SK-N-SH (cell line): ENCODE measurements at regions not wholly inside any gene's neighbourhood (a gene's known extent, or its start where the extent isn't known, plus 50 kb on each side); places are given as distances from the start of the nearest gene placed in this dataset.
A peak's percentile ranks its signal among the peaks of the same experiment; 100 is the strongest.

ENCODE experiments used
- CTCF ChIA-PET: fragments of 300-600, 350-600 bp; formaldehyde crosslinking; extraction: SDS; loops from one replicate; lab custom pipeline; 2021; lab: Yijun Ruan, JAX
- POLR2A ChIA-PET: fragments of 350-600 bp; sonication (Branson Sonifier 250); formaldehyde crosslinking; extraction: SDS; loops from one replicate; lab custom pipeline; 2020; ENCODE audit warnings: antibody characterized with exemption, inconsistent platforms; lab: Yijun Ruan, JAX
- DNase-seq: peaks from one replicate; pipeline ENCODE4 v3.0.0; 2012
- H2AFZ ChIP-seq: fragments of 200-600 bp; sonication (generic); 2 replicates; pipeline ENCODE4 v1.8.1; 2016; ENCODE audit warnings: antibody characterized with exemption, mild to moderate bottlenecking, low read depth
- H3F3A ChIP-seq: fragments of 200-600 bp; sonication (generic); replicated peaks from 2 replicates; pipeline ENCODE3; 2016; ENCODE audit warnings: antibody characterized with exemption, mild to moderate bottlenecking; ENCODE audit not compliant: insufficient read depth
- H3K27ac ChIP-seq, 2 experiments: fragments of 200-500 bp in 1 of 2; fragments of 200-600 bp in 1 of 2; sonication (Bioruptor generic) in 1 of 2; sonication (generic), shearing (Covaris generic) in 1 of 2; 2 replicates each; pipeline versions ENCODE4 v1.5.1 to v1.6.1; 2014 to 2016; ENCODE audit warnings: low read depth in 2 of 2, inconsistent platforms in 1 of 2, low read length in 1 of 2, mild to moderate bottlenecking in 1 of 2, mixed read lengths in 1 of 2
- H3K27me3 ChIP-seq: fragments of 200-600 bp; sonication (generic), shearing (Covaris generic); 2 replicates; pipeline ENCODE4 v1.6.1; 2016; ENCODE audit warnings: mixed run types; ENCODE audit not compliant: insufficient read depth
- H3K36me3 ChIP-seq, 2 experiments: fragments of 200-500 bp in 1 of 2; fragments of 200-600 bp in 1 of 2; sonication (Bioruptor generic) in 1 of 2; sonication (generic) in 1 of 2; replicated peaks in 1 of 2; 2 replicates each; pipeline versions ENCODE3 to v1.5.1; 2014 to 2016; ENCODE audit warnings: low read length in 1 of 2, mild to moderate bottlenecking in 1 of 2; ENCODE audit not compliant: insufficient read depth in 2 of 2, control insufficient read depth in 1 of 2
- H3K4me1 ChIP-seq, 2 experiments: fragments of 200-500 bp in 1 of 2; fragments of 200-600 bp in 1 of 2; sonication (Bioruptor generic) in 1 of 2; sonication (generic), shearing (Covaris generic) in 1 of 2; 2 replicates each; pipeline versions ENCODE4 v1.5.1 to v1.6.1; 2014 to 2016; ENCODE audit warnings: low read depth in 1 of 2, low read length in 1 of 2, mixed run types in 1 of 2; ENCODE audit not compliant: insufficient read depth in 2 of 2, control insufficient read depth in 1 of 2
- H3K4me2 ChIP-seq: fragments of 200-600 bp; sonication (generic), shearing (Covaris generic); 2 replicates; pipeline ENCODE4 v1.6.1; 2017; ENCODE audit warnings: mixed run types
- H3K4me3 ChIP-seq, 2 experiments: fragments of 200-500 bp in 1 of 2; fragments of 200-600 bp in 1 of 2; sonication (Bioruptor generic) in 1 of 2; sonication (generic), shearing (Covaris generic) in 1 of 2; 2 replicates each; pipeline versions ENCODE4 v1.5.1 to v1.8.1; 2014 to 2016; ENCODE audit warnings: low read depth in 2 of 2, inconsistent platforms in 1 of 2, low read length in 1 of 2, mild to moderate bottlenecking in 1 of 2, mixed read lengths in 1 of 2, moderate library complexity in 1 of 2
- H3K79me2 ChIP-seq: fragments of 200-600 bp; sonication (generic); 2 replicates; pipeline ENCODE4 v1.8.1; 2017; ENCODE audit warnings: mild to moderate bottlenecking; ENCODE audit not compliant: insufficient read depth
- H3K9ac ChIP-seq: fragments of 200-600 bp; sonication (generic); 2 replicates; pipeline ENCODE4 v1.6.1; 2017; ENCODE audit warnings: mixed run types
- H3K9me2 ChIP-seq: fragments of 200-600 bp; sonication (generic); 2 replicates; pipeline ENCODE4 v1.6.1; 2017; ENCODE audit warnings: mixed run types
- H3K9me3 ChIP-seq: fragments of 200-600 bp; sonication (generic); 2 replicates; pipeline ENCODE4 v1.6.1; 2017; ENCODE audit warnings: mixed run types, mild to moderate bottlenecking, moderate library complexity
- H4K20me1 ChIP-seq: fragments of 200-600 bp; sonication (generic); 2 replicates; pipeline ENCODE4 v1.6.1; 2017; ENCODE audit warnings: mild to moderate bottlenecking, mixed run types; ENCODE audit not compliant: insufficient read depth
- CHD2 ChIP-seq: fragments of 150-350 bp; IDR thresholded peaks from 2 replicates; pipeline ENCODE4 v1.6.1; 2018; ENCODE audit warnings: low read length; ENCODE audit not compliant: partially characterized antibody
- ELF1 ChIP-seq: IDR thresholded peaks from 2 replicates; pipeline ENCODE4 v1.4.0; 2012
- EP300 ChIP-seq, 2 experiments: IDR thresholded peaks; 2 replicates each; pipeline versions ENCODE4 v1.4.0 to v1.6.1; 2012; ENCODE audit warnings: borderline replicate concordance in 1 of 2, low read depth in 1 of 2, low read length in 1 of 2
- EZH2phosphoT487 ChIP-seq: fragments of 200-600 bp; sonication (generic); IDR thresholded peaks from 2 replicates; pipeline ENCODE4 v1.6.1; 2017; ENCODE audit warnings: low read depth, mixed run types, mild to moderate bottlenecking, antibody characterized with exemption, moderate library complexity, borderline replicate concordance
- FOSL2 ChIP-seq: IDR thresholded peaks from 2 replicates; pipeline ENCODE4 v1.4.0; 2012; ENCODE audit warnings: low read depth, mild to moderate bottlenecking, moderate library complexity, borderline replicate concordance
- FOXJ3 ChIP-seq: sonication (generic); formaldehyde crosslinking; IDR thresholded peaks from 2 replicates; pipeline ENCODE4 v1.5.1; 2020; ENCODE audit warnings: mild to moderate bottlenecking, missing genetic modification reagents
- FOXM1 ChIP-seq: IDR thresholded peaks from 2 replicates; pipeline ENCODE4 v1.4.0; 2012; ENCODE audit warnings: low read depth, mild to moderate bottlenecking
- GABPA ChIP-seq: IDR thresholded peaks from 2 replicates; pipeline ENCODE4 v1.4.0; 2012; ENCODE audit warnings: low read depth, mild to moderate bottlenecking
- GATA2 ChIP-seq: sonication (generic); formaldehyde crosslinking; IDR thresholded peaks from 2 replicates; pipeline ENCODE4 v1.5.0; 2020; ENCODE audit warnings: mild to moderate bottlenecking, missing genetic modification reagents
- IRF3 ChIP-seq: fragments of 150-350 bp; IDR thresholded peaks from 2 replicates; pipeline ENCODE4 v1.6.1; 2016; ENCODE audit warnings: mild to moderate bottlenecking, low read depth, low read length
- JUND ChIP-seq: IDR thresholded peaks from 2 replicates; pipeline ENCODE4 v1.4.0; 2012
- MXI1 ChIP-seq: IDR thresholded peaks from 2 replicates; pipeline ENCODE4 v1.6.1; 2012; ENCODE audit warnings: mild to moderate bottlenecking, low read depth, low read length, improper control_type of control experiment
- NFIC ChIP-seq: IDR thresholded peaks from 2 replicates; pipeline ENCODE4 v1.4.0; 2012; ENCODE audit warnings: borderline replicate concordance
- NRF1 ChIP-seq: IDR thresholded peaks from 2 replicates; pipeline ENCODE4 v1.6.1; 2012; ENCODE audit warnings: low read depth, mild to moderate bottlenecking, low read length
- PBX3 ChIP-seq: IDR thresholded peaks from 2 replicates; pipeline ENCODE4; 2012
- RFX5 ChIP-seq: IDR thresholded peaks from 2 replicates; pipeline ENCODE4 v1.6.1; 2012; ENCODE audit warnings: mild to moderate bottlenecking, improper control_type of control experiment, low read length
- RXRA ChIP-seq: IDR thresholded peaks from 2 replicates; pipeline ENCODE4 v1.4.0; 2012; ENCODE audit warnings: low read depth, mild to moderate bottlenecking, borderline replicate concordance
- SIN3A ChIP-seq: IDR thresholded peaks from 2 replicates; pipeline ENCODE4 v1.6.1; 2012; ENCODE audit warnings: low read depth, mild to moderate bottlenecking, low read length, moderate library complexity, borderline replicate concordance
- SMC3 ChIP-seq: IDR thresholded peaks from 2 replicates; pipeline ENCODE4 v1.6.1; 2012; ENCODE audit warnings: low read depth, low read length, improper control_type of control experiment
- TAF1 ChIP-seq: IDR thresholded peaks from 2 replicates; pipeline ENCODE4 v1.6.1; 2012; ENCODE audit warnings: low read depth, mild to moderate bottlenecking, low read length, moderate library complexity, borderline replicate concordance
- TEAD4 ChIP-seq: IDR thresholded peaks from 2 replicates; pipeline ENCODE4 v1.4.0; 2012; ENCODE audit warnings: mild to moderate bottlenecking, borderline replicate concordance; ENCODE audit not compliant: insufficient read depth
- USF2 ChIP-seq: fragments of 150-350 bp; IDR thresholded peaks from 2 replicates; pipeline ENCODE4 v1.6.1; 2017; ENCODE audit warnings: antibody characterized with exemption, low read length, low read depth, borderline replicate concordance
- YY1 ChIP-seq: IDR thresholded peaks from 2 replicates; pipeline ENCODE4 v1.4.0; 2012; ENCODE audit warnings: low read depth, mild to moderate bottlenecking
- ZBTB33 ChIP-seq: IDR thresholded peaks from 2 replicates; pipeline ENCODE4 v1.4.0; 2012; ENCODE audit warnings: low read depth, borderline replicate concordance
- WGBS: methylation state at CpG from one replicate; pipeline ENCODE4 v1.1.6; 2017; ENCODE audit warnings: low lambda C conversion rate; 5-methylcytosine and 5-hydroxymethylcytosine counted together

GRCh38 chr12:67455236-67455635 lies 186.1 kb downstream of the CAND1 start:
- Histone ChIP-seq H3K9me3 (no peaks in the 10 kb centered on the region), H3K4me1 (peaks cover 9 to 16% of the 10 kb centered on the region in 2 experiments; a peak in 3 of 4 replicates), H3K36me3 (no peaks in the 10 kb centered on the region), H3K27ac (no peak overlapping the region)
- POLR2A ChIA-PET = no interaction called here
- CTCF ChIA-PET = interaction anchor here (0.7 kb wide), 1 partner anchor 1159 kb away, joined by 3 read pairs; no protein-coding TSS in a partner anchor
- no peak for TF ChIP-seq EZH2phosphoT487
- TF ChIP-seq, all 33 proteins: peak for 0
- no peak overlapping the region for H3K4me2 ChIP-seq
- no peak overlapping the region for H3K4me3 ChIP-seq
- H3K9ac ChIP-seq = no peak overlapping the region
- peaks cover 13% of the 10 kb centered on the region for H3F3A ChIP-seq
- WGBS = 87% methylated on average over 6 of the region's 6 CpGs
- H3K9me2 ChIP-seq = no peaks in the 10 kb centered on the region
- no peaks in the 10 kb centered on the region for H4K20me1 ChIP-seq
- no peaks in the 10 kb centered on the region for H3K27me3 ChIP-seq
- no peaks in the 10 kb centered on the region for H3K79me2 ChIP-seq
- H2AFZ ChIP-seq = no peak overlapping the region
- DNase-seq = no peak

- Histone ChIP-seq H3K4me2 (peak overlapping the region; percentile 29; the same call in 1 of the 2 replicates), H4K20me1 (no peaks in the 10 kb centered on the region), H3K27me3 (no peaks in the 10 kb centered on the region), H2AFZ (no peak overlapping the region), H3F3A (peaks cover 13% of the 10 kb centered on the region), H3K27ac (no peak overlapping the region; a peak in 1 of 4 replicates), H3K36me3 (no peaks in the 10 kb centered on the region), H3K4me3 (no peak overlapping the region; a peak in 1 of 4 replicates), H3K79me2 (no peaks in the 10 kb centered on the region), H3K4me1 (peaks cover 9% of the 10 kb centered on the region in 2 experiments; a peak in 3 of 4 replicates), H3K9me3 (no peaks in the 10 kb centered on the region), H3K9ac (no peak overlapping the region), H3K9me2 (no peaks in the 10 kb centered on the region)
- 5% methylated on average over 3 of the region's 3 CpGs for WGBS
- POLR2A ChIA-PET = no interaction called here
- DNase-seq = peak; percentile 18
- CTCF ChIA-PET = interaction anchor here (1.5 kb wide), 1 partner anchor 15 kb away, joined by 6 read pairs; no protein-coding TSS in a partner anchor
- TF ChIP-seq NRF1 (no peak), PBX3 (peak; percentile 65), JUND (peak; percentile 35; the same call in 1 of the 2 replicates), SIN3A (peak; percentile 61; the same call in 1 of the 2 replicates), EP300 (IDR thresholded peaks at IDR 0.05; ENCODE audit: borderline replicate concordance in 1 of 2, low read depth in 1 of 2, low read length in 1 of 2) (peak in 1 of 2 experiments; percentile 19; a peak in 3 of 4 replicates), GABPA (no peak), NFIC (peak; percentile 94), SMC3 (no peak), GATA2 (CRISPR knock-in tag) (no peak), RXRA (peak; percentile 50; the same call in 1 of the 2 replicates), FOXJ3 (CRISPR knock-in tag) (no peak), CHD2 (peak; percentile 17), MXI1 (no peak), EZH2phosphoT487 (no peak), TAF1 (no peak), FOSL2 (peak; percentile 33; the same call in 1 of the 2 replicates), RFX5 (no peak), TEAD4 (peak; percentile 32; the same call in 1 of the 2 replicates), IRF3 (no peak), USF2 (no peak), FOXM1 (no peak), ZBTB33 (no peak), YY1 (no peak), ELF1 (no peak)
Observed at GRCh38 chr12:67456431-67456901, 187.3 kb downstream of the CAND1 start.
